ENCODE measurements at regions not wholly inside any gene's neighbourhood (a gene's known extent, or its start where the extent isn't known, plus 50 kb on each side); places are given as distances from the start of the nearest gene placed in this dataset.

DNA sequence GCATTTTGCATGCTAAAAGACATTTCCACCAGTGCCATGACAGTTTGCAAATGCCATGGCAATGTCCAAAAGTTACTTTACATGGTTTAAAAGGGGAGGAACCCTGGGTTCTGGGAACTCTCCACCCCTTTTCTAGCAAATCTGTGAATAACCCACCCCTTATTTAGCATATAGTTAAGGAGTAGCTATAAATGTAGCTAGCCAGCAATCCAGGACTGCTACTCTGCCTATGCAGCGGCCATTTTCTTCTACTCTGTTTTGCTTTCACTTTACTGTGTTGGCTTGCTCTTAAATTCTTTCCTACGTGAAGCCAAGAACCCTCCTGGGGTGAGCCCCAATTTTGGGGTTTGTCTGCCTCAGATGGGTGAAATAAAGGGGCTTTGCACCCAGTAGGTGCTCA, 141.0 kb downstream of the PTPN11 start:
- no peak for DNase-seq

- no peak for DNase-seq
Measured at GRCh38 chr12:112564160-112564784, 145.5 kb downstream of the PTPN11 start.

DNA sequence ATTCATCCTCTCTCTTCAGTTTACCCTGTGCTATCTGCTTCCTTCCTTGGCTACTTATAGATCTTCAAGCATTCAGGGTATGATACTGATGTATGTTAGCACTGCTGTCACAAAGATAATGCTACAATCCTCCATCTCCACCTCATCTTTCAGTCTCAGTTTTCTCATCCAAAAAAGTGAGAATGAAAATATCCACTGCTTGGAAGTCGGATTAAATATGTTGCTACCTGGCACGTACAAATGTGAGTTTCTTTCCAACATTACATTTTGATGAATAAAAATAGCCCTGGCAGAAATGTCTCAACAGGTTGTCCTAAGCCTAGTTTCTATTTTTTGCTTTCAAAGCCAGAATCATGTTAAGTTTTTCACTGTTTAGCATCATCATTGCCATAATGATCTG, 149.9 kb downstream of the PTPN11 start:
- DNase-seq, result no peak

GRCh38 chr12:112570096-112570495, 151.3 kb downstream of the PTPN11 start:
- no peak for DNase-seq

DNA sequence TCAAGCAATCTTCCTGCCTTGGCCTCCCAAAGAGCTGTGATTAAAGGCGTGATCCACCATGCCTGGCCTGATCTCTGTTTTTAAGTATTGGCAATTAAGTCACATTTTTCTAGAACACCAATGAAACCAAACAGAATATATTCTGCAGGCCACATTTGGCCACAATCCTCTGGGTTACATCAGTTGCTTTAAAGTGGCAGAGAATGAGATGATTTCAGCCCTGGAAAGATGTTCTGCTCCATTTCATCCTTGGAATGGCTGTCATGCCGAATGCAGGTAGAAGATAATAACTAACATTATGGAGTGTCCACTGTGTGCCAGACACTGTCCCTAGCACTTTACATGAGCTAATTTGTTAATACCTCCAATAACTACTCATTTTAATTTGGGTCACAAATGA, 154.4 kb downstream of the PTPN11 start:
- no peak for DNase-seq

DNA sequence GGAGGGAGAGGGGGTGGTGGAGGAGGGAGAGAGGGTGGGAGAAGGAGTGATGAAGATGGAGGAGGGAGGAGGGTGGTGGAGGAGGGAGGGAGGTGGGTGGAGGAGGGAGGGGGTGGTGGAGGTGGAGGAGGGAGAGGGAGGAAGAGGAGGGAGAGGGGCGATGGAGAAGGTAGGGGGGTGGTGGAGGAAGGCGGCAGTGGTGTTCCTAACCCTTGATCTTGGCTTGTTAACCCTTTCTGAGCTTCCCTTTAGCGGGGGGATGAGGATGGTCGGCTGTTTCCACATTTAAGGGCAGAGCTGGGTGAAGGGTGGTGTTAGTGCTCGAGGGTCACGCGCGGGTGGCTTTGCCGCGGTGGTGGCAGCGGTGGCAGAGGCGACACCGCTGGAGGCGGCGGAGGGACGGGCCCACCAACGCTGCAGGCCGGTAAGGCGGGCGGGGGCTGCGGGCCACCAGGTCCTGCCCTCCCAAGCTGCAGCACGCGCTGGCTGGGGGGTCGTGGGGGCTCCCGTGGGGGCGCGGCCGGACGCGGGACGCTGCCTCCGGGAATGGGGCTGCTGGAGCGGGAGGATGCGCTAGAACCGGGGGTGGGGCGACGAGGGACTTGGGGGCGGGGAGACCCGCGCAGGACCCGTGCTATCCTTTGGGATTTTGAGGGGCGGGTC, 156.3 kb downstream of the PTPN11 start:
- DNase-seq, result no peak

- no peak for DNase-seq
Measured at GRCh38 chr12:112575559-112576067, 156.9 kb downstream of the PTPN11 start.

DNA sequence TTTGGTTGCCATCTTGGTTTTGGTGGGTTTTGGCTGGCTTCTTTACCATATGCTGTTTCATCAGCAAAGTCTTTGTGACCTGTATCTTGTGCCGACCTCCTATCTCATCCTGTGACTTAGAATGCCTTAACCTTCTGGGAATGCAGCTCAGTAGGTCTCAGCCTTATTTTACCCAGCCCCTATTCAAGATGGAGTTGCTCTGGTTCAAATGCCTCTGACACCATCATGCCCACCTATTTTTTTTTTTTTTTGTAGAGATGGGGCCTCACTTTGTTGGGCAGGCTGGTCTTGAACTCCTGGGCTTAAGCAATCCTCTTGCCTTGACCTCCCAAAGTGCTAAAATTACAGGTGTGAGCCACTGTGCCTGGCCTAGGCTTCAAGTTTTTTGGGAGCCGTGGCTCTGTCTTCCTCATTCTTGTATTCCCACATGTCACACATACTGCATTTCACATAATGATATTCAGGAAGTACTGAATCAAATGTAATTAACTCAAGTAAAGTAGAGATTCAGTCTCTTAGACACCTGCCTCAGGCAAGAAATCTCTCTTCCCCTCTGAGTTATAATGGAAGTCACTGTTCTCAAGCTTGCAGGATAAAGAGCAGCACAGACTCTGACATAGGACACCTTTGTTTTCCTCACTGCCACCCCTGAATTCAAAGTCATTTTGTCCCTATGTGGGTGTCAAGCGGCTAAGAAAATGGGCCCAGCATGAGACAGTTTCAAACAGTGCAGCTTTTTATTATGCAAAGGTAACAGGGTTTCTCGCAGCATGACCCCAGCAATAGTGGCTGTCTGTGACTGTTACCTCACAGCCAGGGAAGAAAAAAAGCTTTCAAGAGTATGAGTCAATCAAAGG, 159.0 kb downstream of the PTPN11 start:
- DNase-seq, result no peak

- no peak for DNase-seq
Measured at GRCh38 chr12:112584266-112584722, 165.5 kb downstream of the PTPN11 start.

GRCh38 chr12:112586148-112586783, 167.5 kb downstream of the PTPN11 start:
- no peak for DNase-seq

DNA sequence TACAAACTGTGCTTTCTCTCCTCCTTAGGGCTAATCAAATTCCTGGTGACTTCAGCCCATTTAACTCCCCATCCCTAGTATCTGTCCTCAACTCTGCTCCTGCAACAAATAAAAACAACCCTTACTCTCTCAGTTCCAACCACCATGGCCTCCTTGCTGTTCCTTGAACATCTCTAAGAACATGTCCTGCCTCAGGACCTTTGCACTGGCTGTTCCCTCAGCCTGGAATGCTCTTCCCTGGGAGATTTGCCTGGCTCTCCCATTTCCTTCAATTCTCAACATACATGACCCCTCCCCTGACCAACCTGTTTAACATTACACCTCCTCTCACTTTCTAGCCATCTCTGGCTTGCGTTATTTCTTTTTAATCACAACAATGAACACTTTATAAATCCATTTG, 170.5 kb downstream of the PTPN11 start:
- DNase-seq, result no peak

- DNase-seq, result no peak
Measured at GRCh38 chr12:112590281-112590680, 171.5 kb downstream of the PTPN11 start.

- DNase-seq, result no peak
Measured at GRCh38 chr12:112591488-112591887, 172.7 kb downstream of the PTPN11 start.

GRCh38 chr12:112595410-112595809, 176.7 kb downstream of the PTPN11 start:
- no peak for DNase-seq

DNA sequence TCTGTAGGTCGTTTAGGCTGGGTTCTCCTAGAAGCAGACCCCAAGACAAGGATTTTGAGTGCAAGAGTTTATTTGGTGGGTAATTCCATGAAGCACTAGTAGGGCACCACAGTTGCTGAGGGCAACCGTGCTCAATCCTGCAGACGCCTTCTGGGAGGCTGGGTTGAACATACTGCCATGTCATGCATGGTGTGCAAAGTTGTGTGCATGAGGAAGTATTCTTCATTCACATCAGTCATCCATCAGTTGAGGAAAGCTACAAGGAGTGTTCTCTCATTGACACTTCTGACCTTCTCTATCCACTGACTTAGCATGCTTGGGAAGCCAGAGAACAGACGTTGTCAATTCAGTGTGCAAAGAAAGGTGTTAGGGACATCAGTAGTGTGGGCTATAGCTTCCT, 179.2 kb downstream of the PTPN11 start:
- DNase-seq, result no peak

DNA sequence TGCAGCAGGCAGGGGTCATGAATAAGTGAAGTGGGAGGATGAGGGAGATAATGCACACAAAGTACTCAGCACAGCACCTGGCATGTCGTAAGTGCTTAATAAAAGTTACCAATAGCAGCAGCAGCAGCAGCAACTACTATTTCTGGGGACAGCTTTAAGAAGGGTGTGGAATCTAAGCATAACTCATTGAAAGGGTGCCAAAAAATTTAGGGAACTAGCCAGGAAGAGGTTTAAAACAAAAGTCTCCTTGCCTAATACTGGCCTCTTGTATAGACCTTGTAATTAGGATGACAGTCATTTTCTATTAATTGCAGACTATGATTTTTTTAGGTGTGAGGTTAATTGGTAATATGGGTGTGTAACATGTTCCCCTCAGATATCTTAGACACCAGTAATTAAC, 179.9 kb downstream of the PTPN11 start:
- DNase-seq, result no peak

- no peak for DNase-seq
Measured at GRCh38 chr12:112599871-112600270, 181.1 kb downstream of the PTPN11 start.

- DNase-seq, result no peak
Measured at GRCh38 chr12:112602150-112602549, 183.4 kb downstream of the PTPN11 start.

DNA sequence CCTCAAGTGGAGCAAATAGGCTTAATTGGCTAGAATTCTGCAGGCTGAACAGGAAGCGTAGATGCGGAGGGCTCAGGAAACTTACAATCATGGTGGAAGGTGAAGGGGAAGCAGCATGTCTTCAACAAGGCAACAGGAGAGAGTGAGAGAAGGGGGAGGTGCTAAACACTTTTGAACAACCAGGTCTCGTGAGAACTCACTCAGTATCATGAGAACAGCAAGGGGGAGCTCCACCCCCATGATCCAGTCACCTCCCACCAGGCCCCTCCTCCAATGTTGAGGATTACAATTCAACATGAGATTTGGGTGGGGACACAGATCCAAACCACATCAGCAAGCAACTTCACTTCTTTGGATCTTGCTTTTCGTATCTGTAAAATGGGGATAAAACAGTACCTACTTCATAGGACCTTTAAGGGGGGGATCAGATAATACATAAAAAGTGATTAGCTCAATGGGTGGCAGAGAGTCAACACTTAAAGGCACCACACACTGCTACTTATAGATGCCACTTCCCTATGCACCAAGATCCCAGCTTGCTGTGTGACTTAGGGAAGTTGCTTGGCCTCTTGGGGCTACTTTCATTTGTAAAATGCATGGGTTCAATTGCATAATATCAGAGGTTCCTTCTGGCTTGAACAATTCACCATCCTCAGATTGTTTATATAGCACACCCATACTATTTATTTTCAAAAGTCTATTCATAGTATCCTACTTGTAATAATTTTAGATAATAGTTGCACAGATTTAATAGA, 184.8 kb upstream of the RPH3A start:
- no peak for DNase-seq

GRCh38 chr12:112607427-112607826, 184.1 kb upstream of the RPH3A start:
- DNase-seq, result no peak

DNA sequence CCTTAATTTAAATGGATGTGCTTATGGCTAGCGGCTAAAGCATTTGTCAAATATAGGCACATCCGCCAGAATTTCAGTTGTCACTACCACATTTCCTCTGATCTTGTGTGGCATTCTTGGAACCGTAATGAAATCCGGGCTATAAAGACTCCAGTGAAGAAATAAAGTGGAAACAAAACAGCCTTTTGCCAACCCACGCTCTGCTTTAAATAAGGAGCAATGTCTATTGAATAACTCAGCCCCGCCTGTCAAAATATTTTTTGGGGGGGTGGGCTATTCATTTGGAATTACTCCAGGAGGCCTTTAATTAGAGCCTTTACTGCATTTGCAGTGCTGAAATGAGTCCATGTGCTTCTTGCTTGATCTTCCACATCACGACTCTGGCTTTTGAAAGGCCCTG, 179.6 kb upstream of the RPH3A start:
- no peak for DNase-seq

DNA sequence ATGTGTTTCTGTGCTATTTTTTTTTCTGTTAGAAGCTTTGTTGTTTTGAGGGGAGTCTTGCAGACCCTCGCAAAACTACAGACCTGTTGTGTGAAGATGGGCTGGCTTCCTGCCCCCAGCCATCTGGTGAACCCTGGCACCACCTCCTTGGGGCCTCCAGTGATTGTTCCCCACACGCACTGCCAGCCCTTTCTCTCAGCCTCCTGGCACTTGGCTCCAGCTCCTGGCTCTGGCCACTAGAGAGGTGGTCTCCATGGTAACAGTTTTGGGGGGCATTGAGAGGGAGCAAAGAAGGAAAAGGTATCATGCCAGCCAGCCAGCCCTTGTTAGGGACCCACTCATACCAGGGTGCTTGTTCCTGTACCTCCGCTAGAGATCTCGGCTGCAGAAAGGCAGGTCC, 176.4 kb upstream of the RPH3A start:
- no peak for DNase-seq

Data from CD4-positive, alpha-beta T cell treated with Interleukin-12 subunit alpha and Interleukin-12 subunit beta, for 1 hour (primary cell).